GM21423 (cell line): ENCODE measurements at regions not wholly inside any gene's neighbourhood (a gene's known extent, or its start where the extent isn't known, plus 50 kb on each side); places are given as distances from the start of the nearest gene placed in this dataset.
A peak's percentile ranks its signal among the peaks of the same experiment; 100 is the strongest.
"Not testable (repeated sequence)": the region's sequence is repeated elsewhere in the genome, so short reads cannot be mapped to it uniquely, and the experiment has no call there.

Source experiments
- ATAC-seq: cut with Tn5 transposase; IDR thresholded peaks from one replicate; pipeline ENCODE4 v1.9.1; 2021; ENCODE audit warnings: mild to moderate bottlenecking, moderate library complexity; ENCODE audit not compliant: unreplicated experiment

DNA sequence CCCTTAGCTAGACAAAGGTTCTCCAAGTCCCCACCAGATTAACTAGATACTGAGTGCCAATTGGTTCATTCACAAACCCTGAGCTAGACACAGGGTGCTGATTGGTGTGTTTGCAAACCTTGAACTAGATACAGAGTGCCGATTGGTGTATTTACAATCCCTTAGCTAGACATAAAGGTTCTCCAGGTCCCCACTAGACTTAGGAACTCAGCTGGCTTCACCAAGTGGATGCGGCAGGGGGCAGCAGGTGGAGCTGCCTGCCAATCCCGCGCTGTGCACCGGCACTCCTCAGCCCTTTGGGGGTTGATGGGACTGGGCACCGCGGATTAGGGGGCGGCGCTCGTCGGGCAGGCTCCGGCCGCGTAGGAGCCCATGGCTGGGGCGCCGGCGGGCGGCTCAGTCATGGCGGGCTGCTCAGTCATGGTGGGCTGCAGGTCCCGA, 157.6 kb downstream of the KLRB1 start:
- ATAC-seq, result not testable (repeated sequence)

DNA sequence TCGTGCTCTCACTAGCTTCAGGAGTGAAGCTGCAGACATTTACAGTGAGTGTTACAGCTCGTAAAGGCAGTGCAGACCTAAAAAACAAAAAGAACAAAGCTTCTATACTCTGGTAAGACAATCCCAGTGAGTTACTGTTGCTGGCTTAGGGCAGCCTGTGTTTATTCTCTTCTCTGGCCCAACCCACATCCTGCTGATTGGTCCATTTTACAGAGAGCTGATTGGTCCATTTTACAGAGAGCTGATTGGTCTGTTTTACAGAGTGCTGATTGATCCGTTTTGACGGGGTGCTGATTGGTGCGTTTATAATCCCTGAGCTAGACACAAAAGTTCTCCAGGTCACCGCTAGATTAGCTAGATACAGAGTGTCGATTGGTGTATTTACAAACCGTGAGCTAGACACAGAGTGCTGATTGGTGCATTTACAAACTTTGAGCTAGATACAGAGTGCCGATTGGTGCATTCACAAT, 158.0 kb downstream of the KLRB1 start:
- not testable (repeated sequence) for ATAC-seq

DNA sequence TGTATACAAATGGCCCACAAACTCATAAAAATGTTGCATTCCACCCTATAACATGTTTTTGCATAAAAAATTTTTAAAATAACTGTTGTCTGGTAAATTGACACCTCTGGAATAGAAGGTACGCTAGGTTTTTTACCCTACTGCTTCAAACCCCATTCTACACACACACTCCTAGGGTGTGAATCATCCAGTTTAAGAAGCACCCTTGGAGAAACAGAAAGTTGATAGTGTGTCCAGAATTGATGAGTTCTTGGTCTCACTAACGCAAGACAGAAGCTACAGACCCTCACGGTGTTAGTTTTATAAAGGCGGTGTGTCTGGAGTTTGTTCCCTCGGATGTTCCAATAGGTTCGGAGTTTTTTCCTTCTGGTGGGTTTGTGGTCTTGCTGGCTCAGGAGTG, 158.5 kb downstream of the KLRB1 start:
- no peak for ATAC-seq

DNA sequence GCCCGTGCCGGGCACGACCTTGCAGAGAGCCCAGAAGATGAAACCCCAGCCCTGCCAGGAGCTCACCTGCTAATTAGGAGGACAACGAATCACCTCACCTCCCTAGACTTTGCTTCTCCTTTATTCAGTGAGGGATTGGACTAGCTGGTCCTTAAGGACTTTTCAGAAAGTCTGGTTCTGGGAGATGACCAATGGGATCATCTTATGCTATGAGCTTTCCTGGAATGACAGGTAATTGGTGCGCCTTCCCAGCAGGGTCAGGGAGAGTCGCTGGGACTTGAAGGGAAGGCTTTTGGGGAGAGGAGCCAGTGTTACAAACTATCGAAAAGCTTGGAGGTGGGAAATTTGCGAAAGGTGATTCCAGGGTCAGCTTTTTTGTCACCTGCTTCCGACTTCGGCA, 159.1 kb downstream of the KLRB1 start:
- not testable (repeated sequence) for ATAC-seq

DNA sequence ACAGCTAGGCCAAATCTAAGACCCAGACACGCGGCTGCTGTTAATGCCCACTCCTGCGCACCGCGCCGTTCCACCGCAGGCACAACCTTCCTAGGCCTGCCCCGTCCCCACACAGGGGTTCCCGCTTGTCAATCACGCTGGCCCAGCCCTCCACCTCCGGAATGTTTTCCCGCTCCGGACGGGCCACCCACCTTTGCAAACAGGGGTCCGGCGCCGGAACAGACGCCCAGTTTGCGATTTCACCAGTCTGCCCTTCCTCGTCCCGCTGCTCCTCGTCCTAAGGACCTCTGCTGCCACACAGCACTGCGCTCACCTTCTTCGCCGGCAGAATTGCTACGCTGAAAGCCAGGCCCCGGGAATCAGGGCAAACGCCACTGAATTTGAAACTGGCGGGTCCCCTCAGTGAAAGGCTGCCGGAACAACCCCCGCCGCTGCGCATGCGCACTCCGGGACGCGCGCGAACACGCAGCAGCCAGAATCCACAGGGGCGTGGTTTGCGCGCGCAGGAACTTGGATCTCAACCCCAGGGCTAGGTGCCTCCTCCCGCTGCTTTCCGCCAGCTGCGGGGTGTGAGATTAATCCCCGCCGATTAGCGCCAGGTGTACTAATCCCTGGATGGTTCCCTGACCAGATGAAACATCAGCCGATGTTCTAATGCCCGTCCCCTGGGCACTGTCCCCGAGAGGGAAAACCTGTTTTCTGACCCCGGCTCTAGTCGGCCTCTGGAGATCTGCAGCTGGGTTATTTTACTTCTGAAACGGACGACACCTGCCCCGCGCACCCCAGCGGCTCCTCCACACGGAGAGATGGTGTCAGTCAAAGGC, 159.7 kb downstream of the KLRB1 start:
- peak; percentile 75 for ATAC-seq

DNA sequence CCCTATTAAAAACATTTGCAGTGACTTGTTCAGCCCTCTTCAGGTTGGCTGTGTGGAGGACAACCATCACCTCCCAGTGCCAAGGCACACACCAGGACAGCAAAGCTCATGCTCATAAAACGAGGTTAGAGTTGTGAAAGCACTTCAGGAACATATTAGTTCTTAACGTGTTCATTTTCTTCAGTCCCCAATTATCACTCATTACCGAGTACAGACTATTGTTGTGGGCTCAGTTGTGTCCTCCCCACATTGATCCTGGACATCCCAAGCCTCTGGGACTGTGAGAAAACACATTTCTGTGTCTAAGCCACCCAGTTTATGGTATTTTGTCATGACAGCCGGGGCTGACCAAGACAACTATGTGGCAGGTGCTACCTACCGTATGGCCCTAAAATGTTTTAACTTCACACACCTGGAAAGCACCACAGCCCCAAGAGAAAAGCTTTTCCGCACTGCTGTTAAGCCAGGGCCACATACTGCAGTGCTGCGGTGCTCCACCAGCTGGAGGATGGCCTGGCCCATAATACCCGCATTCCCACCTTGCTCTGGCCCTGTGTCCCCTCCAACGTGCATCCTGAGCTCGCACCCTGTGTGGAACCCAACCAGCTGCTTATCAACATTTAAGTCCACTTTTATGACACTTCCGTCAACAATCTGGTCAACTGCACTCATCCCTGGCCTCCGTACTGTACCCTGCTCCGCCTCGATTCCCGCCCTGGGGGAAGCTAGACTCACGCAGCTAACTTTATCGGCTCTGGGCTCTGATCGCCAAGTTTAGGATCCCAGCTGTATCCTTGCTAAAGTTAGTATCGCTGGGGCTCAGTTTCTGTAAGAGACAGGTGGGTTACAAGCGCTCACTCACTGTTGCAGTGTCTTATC, 160.6 kb downstream of the KLRB1 start:
- peak; percentile 21 for ATAC-seq

DNA sequence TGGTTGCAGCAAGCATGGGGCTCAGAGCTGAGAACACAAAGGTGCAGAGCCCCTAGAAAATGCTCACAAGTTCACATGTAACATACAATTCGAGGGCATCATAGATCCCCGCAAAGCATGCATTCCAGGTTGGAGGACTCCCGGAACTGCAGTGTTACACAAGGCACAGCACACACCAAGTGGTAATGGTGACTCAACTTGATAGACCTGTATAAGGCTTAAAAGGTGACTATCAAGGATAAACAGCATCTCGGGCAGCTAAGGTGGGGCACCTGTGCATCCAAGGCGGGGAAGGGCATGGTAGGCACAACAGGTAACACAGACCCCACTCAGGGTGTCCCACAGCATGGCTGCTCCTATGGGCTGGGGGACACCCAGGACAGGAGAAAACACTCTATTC, 167.3 kb downstream of the KLRB1 start:
- ATAC-seq, result not testable (repeated sequence)

DNA sequence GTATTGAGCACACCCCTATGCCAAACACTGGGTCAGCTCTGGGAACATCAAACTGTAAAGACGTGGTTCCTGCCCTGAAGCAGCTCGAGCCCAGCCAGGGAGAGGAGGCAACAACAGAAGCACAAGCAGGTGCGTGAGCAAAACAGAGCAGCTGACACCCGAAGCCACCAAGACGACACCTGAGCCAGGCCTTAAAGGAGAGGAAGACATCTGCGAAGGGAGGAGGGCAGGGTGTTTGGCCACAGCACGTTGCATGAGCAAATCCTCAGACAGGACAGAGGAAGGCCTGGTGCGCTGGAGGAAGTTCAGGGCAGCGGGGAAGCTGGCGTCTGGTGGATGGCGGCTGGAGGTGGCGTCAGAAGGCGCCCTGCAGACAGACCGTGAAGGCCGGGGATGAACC, 172.0 kb downstream of the KLRB1 start:
- not testable (repeated sequence) for ATAC-seq

DNA sequence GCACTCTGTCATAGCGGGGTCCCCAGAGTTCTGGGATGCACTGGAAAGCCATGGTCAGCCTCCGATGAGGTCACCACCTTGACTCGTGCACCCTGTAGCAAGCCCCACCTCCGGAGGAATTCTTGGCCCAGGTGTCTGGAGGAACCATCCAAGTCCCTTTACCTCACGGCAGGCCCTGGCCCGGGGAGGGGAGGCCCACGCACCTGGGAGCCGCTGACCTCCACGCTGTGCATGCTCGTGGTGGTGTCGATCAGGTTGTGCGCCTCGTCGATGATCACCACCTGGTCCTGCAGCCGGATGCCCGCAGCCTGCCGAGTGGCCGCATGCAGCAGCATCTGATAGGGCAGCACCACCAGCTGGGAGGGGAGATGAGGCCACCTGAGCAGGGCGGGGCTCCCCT, 177.3 kb downstream of the KLRB1 start:
- not testable (repeated sequence) for ATAC-seq

DNA sequence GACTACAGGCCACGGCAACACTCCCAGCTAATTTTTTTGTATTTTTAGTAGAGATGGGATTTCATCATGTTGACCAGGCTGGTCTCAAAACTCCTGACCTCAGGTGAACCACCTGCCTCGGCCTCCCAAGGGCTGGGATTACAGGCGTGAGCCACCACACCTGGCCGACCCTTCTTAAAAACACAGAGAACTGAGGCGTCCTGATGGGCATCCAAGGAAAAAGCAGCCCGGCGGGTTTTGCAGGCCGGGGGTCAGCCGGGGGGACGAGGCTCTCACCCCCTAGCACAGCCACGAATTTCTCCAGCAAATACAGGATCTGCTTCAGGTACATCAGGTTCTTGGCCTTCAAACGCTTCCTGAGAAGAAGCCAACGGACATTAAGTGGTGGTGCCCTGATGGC, 178.9 kb downstream of the KLRB1 start:
- not testable (repeated sequence) for ATAC-seq

DNA sequence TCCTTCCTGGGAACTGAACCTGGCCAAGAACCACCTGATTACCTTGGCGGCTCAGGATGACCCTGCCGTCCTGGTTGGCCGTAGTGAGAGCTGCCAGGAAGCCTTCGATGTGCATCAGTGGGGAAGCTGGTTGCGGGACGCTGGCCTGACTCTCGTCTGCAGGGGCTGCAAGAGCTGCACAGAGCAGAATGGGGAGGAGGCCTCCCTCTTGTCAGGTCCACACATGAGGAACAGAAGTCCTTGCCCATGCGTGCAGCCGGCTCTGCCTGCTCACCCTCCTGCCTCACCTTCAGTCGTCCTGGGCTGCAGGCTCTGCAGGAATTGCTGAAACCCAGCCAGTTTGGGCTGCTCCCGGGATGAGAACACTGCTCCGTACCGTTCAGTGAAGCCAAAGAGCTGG, 182.3 kb downstream of the KLRB1 start:
- not testable (repeated sequence) for ATAC-seq

DNA sequence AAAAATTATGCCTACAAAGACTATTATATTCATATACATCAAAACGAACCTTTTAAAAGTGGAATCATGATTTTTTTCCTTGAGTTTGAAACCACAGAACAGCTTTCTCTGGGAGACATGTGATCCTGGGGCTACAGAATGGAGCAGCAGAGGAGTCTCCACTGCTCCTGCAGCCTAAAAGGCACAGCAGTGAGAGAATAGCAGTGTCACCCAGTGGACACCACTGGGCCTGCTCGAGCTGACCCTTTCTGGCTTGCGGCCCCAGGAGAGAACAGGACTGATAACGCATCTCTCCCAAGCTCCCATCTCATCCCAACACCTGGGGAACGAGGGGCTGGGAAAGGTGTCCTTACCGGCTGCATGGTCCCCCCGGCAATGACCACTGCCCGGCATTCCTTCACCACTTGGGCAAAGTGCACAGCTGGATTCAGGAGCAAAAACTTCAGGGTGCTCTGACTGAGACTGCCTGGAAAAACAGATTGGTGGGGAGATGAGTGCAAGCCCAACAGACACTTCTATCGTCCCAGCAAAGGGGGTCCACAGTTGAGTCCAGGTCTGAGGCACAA, 183.5 kb downstream of the KLRB1 start:
- ATAC-seq, result not testable (repeated sequence)

DNA sequence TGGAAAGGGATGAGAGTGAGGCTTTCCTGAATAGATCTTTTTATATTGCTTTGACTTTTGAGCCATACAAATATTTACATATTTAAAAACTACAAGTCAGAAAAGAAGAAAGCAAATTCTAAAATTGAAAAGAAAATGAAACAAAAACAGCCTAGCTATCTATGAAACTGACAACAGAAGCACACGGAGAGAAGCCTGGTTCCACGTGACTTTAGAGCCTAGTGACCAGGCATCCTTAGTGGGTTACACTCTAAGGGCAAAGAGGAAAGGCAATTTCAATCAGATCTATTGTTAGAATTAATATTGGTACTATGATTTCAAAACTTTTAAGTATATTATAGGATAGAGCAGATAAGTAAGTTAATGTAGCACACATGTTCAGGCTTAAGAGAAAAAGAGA, 185.0 kb downstream of the KLRB1 start:
- ATAC-seq, result not testable (repeated sequence)

DNA sequence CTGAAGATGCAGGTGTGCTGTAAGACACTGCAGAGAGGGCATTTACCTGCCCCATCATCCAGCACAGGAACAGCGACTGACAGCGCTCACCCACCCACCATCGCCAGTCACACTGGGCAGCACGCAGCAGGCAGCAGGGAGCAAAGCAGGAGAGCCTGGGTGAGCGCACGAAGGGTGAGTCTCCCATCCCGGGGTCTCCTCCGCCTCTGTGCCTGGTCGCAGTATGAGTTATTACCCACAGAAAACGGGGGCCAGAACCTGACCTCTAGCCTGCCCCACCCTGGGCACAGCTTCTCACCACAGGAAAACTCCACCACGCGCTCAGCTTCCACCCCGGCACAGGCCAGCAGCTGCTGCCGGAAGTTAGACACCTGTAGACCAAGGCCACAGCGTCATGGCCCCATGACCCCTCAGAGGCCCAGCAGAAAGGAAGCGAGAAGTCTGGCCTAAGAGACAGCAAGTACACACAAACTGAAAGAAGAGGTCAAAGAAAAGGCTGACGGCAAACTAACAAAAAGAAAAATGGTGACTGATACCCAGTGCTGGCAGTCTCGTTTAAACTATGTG, 186.1 kb downstream of the KLRB1 start:
- ATAC-seq, result peak; percentile 66

DNA sequence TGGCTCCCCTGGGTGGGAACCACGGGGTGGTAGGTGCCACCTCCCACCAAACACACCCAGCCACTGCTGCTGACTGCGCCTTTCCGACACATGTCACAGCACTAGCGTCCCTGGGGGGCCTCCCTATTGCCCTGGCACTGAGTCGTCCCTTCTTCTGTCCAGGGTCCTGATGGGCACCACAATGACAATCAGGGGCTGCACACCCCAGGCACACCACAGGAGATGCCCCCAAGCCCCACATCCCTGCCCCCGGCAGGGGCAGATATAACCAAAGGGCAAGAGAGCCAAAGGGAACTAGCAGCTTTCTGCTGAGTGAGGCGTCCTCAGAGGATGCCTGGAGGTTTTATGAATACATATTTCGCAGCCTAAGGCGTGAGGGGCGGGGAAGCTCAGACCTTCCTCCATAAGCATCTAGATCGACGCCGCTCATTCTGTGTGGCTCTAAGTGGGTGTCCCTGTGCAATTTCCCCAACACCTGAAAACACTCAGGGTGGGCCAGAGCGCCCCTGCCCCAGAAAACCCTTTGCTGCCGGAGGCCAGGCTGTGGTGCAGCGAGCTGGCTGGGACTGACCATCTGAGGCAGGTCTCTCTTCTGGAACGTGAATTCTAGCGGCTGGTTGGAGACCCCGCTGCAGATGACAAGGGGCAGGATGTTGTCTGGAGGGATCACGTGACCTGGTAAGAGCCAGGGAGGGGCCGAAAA, 186.7 kb downstream of the KLRB1 start:
- ATAC-seq, result peak; percentile 14

DNA sequence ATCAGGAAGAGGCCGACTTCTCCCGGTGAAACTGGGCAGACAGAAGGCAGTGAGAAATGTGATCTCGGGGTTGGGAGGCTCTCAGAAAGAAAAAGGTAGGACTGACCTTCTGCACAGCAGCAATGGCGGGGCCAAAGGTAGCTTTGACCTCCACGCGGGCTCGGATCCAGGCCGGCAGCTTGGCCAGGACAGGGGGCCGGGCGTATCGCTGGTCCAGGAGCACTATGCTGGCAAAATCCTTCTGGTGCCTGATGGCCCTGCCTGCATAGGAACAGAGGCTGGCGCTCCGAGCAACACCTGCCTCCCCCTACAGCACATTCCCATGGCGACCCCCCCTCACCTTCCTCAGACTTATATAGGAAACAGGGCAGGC, 189.1 kb downstream of the KLRB1 start:
- ATAC-seq, result not testable (repeated sequence)

DNA sequence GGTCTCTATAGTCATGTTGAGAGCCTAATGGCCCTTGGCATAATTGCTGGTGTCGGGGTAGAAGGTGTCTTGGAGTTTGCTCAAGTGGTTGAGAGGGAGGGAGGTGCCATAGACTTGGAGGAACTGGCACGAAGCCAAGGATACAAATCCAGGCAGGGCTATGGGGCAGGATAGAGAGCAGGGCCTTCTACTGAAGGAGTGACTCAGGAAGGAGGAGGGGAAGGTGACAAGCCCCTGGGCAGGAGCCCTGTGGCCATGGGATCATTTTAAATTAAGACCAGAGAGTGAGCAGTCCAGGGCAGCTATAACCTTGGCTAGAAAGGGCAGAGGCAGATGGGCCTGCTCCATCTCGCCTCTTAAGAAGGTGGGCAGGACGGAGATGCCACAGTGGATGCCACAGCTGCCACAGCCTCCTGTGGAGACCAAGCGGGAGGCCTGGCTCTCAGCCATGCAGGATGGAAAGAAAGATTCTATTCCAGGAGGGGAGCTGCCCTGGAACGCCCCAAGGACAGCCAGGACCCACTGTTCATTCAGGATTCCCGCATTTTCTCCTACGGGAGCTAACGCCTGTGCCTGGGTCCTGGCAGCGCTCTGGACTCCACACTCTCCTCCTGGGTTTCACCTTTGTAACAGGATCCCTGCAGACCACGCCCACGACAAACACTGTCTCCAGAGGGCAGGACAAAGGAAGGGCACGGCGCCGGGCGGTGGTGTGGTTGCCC, 189.6 kb downstream of the KLRB1 start:
- ATAC-seq, result not testable (repeated sequence)

DNA sequence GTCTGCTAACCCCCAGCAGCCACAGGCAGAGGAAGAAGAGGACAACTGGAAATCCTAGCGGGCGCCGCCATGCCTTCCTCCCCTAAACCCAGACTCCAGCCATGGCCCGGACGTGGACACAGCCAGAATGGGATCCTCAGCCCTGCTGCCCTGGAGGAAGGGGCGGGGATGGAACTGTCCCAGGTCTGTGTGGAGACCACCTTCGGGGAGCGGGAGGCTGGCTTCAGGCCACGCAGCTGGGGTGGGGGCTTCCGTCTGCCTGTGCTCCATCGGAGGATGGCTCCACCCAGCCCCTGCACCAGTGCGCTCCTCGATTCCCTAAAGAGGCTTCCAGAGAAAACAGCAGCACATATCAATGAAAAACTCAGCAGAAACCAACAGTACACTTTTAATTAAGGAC, 190.4 kb downstream of the KLRB1 start:
- not testable (repeated sequence) for ATAC-seq

DNA sequence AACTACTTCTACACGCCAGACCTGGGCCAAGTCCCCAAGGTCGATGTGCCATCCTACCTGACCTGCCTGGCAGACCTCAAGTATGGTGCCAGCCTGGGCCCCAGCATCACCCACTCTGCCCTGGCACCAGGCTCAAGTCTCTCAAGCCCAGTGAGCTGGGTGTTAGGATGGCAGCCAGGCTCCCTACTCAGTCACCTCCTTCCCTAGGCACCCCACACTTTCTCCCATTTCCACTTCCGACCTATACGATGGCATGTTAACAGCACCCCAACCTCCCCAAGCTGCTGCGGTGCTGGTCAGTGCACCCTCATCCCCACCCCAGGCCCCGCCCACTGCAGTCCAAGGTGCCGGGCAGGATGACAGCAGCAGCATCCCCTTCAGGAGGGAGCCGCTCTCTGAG, 191.4 kb downstream of the KLRB1 start:
- ATAC-seq, result not testable (repeated sequence)

DNA sequence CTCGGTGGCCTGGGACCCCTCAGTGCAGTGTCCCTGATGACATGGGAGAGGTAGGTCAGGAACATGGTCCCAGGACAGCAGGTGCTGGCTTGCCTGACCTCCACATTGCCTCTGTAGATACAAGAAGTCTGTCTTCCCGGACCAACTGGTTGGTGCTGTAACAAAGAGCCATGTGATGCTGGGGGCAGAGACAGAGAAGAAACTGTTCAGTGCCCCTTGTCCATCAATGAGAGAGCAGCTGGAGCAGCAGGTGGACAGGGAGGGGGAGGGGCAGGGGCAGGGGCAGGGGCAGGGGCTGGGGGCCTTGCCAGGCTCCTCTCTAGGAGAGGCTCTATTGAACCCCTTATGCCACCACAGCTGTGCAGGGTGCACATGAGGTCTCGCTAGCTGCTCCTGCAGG, 191.8 kb downstream of the KLRB1 start:
- ATAC-seq, result not testable (repeated sequence)
